ENCODE measurements at regions not wholly inside any gene's neighbourhood (a gene's known extent, or its start where the extent isn't known, plus 50 kb on each side); places are given as distances from the start of the nearest gene placed in this dataset.

DNA sequence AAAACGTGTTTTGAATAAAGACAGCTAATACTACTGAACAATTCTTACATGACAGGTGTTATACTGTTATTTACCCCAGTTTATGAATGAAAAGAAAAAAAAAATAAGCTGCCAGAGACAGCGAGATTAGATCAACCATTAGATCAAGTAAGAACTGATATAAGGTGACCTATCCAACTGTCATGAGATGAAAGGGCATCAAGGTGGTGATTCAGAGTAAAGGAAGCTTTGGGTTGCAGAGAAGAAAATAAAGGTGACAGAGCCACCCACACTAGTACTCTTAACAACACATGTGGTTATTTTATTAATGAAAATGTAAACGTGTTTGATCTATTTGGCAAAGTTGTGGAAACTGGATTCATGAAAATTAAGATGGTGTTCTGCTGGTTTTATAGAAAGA lies 435.2 kb downstream of the GABRG2 start:
- WGBS (ENCODE audit: insufficient coverage): 100% methylated on average over 1 of the region's 3 CpGs
- no peaks in the 10 kb centered on the region for H3K36me3 Mint-ChIP-seq

DNA sequence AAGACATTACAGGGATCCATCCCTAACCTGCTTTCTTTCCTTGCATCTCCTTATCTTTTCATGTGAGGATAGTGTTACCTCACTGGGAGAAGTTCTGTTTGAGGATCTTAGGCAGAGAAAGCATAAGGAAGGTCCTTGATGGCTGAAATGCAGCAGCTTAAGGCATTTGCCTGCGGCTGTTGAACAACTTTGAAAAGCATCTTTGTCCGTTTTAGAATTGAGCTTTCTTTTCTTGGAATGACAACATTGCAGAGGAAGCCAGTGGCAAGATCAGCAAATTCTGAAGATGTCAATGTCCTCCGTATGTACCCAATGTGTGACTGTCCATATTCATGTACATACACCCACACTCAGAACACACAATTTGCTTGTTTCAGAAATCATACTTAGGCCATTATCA lies 436.2 kb downstream of the GABRG2 start:
- Mint-ChIP-seq H3K4me3 (no peak overlapping the region), H3K27me3 (ENCODE audit: low read depth in 2 of 2) (no peaks in the 10 kb centered on the region), H3K9me3 (no peaks in the 10 kb centered on the region), H3K36me3 (no peaks in the 10 kb centered on the region), H3K27ac (no peak overlapping the region), H3K4me1 (no peaks in the 10 kb centered on the region)
- H3K27ac ChIP-seq (ENCODE audit: low read length): no peak overlapping the region
- no peaks in the 10 kb centered on the region for H3K4me1 ChIP-seq (ENCODE audit: control insufficient read depth, insufficient read depth, low read length)
- H3K4me3 ChIP-seq (ENCODE audit: low read length): no peak overlapping the region
- DNase-seq (no peak), ATAC-seq (no peak)
- intact Hi-C loops (cut with micrococcal nuclease): no loop called here
- WGBS (ENCODE audit: insufficient coverage): 96% methylated on average over 3 of the region's 3 CpGs
- H3K36me3 ChIP-seq (ENCODE audit: control insufficient read depth, insufficient read depth, low read length): no peaks in the 10 kb centered on the region
- H3K9me3 ChIP-seq (ENCODE audit: control insufficient read depth, insufficient read depth, low read length): no peaks in the 10 kb centered on the region
- TF ChIP-seq, protein P1, sequence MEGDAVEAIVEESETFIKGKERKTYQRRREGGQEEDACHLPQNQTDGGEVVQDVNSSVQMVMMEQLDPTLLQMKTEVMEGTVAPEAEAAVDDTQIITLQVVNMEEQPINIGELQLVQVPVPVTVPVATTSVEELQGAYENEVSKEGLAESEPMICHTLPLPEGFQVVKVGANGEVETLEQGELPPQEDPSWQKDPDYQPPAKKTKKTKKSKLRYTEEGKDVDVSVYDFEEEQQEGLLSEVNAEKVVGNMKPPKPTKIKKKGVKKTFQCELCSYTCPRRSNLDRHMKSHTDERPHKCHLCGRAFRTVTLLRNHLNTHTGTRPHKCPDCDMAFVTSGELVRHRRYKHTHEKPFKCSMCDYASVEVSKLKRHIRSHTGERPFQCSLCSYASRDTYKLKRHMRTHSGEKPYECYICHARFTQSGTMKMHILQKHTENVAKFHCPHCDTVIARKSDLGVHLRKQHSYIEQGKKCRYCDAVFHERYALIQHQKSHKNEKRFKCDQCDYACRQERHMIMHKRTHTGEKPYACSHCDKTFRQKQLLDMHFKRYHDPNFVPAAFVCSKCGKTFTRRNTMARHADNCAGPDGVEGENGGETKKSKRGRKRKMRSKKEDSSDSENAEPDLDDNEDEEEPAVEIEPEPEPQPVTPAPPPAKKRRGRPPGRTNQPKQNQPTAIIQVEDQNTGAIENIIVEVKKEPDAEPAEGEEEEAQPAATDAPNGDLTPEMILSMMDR (IDR thresholded peaks at IDR 0.05): no peak
- H3K27me3 ChIP-seq (ENCODE audit: control insufficient read depth, insufficient read depth, low read length): no peaks in the 10 kb centered on the region

More for the DNA sequence above, 435.2 kb downstream of the GABRG2 start:
- Histone ChIP-seq H3K36me3 (ENCODE audit: control insufficient read depth, insufficient read depth, low read length) (no peaks in the 10 kb centered on the region), H3K4me3 (ENCODE audit: low read length) (no peak overlapping the region), H3K27ac (ENCODE audit: low read length) (no peak overlapping the region), H3K9me3 (ENCODE audit: control insufficient read depth, insufficient read depth, low read length) (no peaks in the 10 kb centered on the region), H3K27me3 (ENCODE audit: control insufficient read depth, insufficient read depth, low read length) (no peaks in the 10 kb centered on the region), H3K4me1 (ENCODE audit: control insufficient read depth, insufficient read depth, low read length) (no peaks in the 10 kb centered on the region)
- TF ChIP-seq, protein P1 (IDR thresholded peaks at IDR 0.05): no peak
- H3K4me3 Mint-ChIP-seq: no peak overlapping the region
- no peak for ATAC-seq
- no peaks in the 10 kb centered on the region for H3K4me1 Mint-ChIP-seq
- no peaks in the 10 kb centered on the region for H3K27me3 Mint-ChIP-seq (ENCODE audit: low read depth in 2 of 2)
- no peak overlapping the region for H3K27ac Mint-ChIP-seq
- intact Hi-C loops (cut with micrococcal nuclease): no loop called here
- no peak for DNase-seq
- no peaks in the 10 kb centered on the region for H3K9me3 Mint-ChIP-seq

DNA sequence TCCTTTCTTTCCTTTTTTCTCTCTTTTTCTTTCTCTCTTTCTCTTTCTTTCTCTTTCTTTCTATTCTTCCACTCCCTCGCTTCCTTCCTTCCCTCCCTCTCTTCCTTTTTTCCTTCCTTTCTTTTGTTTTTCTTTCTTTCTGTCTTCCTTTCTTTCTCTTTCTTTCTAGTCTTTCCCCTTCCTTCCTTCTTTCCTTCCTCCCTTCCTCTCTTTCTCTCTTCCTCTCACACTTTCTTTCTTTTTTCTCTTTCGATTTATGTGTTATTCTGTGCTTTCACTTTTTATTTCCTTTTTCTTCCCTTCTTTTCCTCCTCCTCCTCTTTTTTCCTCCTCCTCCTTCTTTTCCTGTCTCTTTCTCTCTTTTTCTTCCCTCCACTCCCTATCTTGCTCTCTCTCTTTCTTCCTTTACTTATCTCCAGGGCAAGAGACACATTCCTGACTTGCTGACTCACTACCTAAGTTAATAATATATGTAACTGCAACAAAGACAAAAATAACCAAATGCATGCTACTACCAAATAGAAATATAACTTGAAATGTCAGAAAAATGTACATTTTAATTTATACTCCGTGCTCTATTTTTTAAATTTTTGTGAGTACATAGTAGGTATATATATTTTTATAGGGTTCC lies 445.5 kb downstream of the GABRG2 start:
- H3K9me3 ChIP-seq (ENCODE audit: control insufficient read depth, insufficient read depth, low read length): no peaks in the 10 kb centered on the region
- no peaks in the 10 kb centered on the region for H3K27me3 ChIP-seq (ENCODE audit: control insufficient read depth, insufficient read depth, low read length)
- H3K4me3 Mint-ChIP-seq: no peak overlapping the region
- H3K27me3 Mint-ChIP-seq (ENCODE audit: low read depth in 2 of 2): no peaks in the 10 kb centered on the region
- intact Hi-C loops (cut with micrococcal nuclease): no loop called here
- TF ChIP-seq, protein P1 (IDR thresholded peaks at IDR 0.05): no peak
- no peaks in the 10 kb centered on the region for H3K36me3 Mint-ChIP-seq
- ATAC-seq (no peak), DNase-seq (no peak)
- H3K36me3 ChIP-seq (ENCODE audit: control insufficient read depth, insufficient read depth, low read length): no peaks in the 10 kb centered on the region
- H3K9me3 Mint-ChIP-seq: peaks cover 8 to 10% of the 10 kb centered on the region in 2 donors
- H3K4me3 ChIP-seq (ENCODE audit: low read length): no peak overlapping the region
- H3K4me1 Mint-ChIP-seq: no peaks in the 10 kb centered on the region
- no peak overlapping the region for H3K27ac ChIP-seq (ENCODE audit: low read length)
- H3K4me1 ChIP-seq (ENCODE audit: control insufficient read depth, insufficient read depth, low read length): no peaks in the 10 kb centered on the region
- no peak overlapping the region for H3K27ac Mint-ChIP-seq
- WGBS (ENCODE audit: insufficient coverage): 89% methylated on average over 2 of the region's 3 CpGs

DNA sequence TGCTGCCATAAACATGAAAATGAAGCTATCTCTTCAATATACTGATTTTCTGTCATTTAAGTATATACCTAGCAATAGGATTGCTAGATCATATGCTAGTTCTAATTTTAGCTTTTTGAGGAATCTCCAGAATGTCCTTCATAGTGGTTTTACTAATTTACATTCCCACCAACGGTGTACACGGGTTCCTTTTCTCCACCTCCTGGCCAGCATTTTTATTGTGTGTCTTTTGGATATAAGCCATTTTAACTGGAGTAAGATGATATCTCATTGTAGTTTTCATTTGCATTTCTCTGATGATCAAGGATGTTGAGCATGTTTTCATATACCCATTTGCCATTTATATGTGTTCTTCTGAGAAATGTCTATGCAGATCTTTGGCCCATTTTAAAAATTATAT lies 446.5 kb downstream of the GABRG2 start:
- Histone ChIP-seq H3K4me3 (ENCODE audit: low read length) (no peak overlapping the region), H3K9me3 (ENCODE audit: control insufficient read depth, insufficient read depth, low read length) (no peaks in the 10 kb centered on the region), H3K4me1 (ENCODE audit: control insufficient read depth, insufficient read depth, low read length) (no peaks in the 10 kb centered on the region), H3K36me3 (ENCODE audit: control insufficient read depth, insufficient read depth, low read length) (no peaks in the 10 kb centered on the region), H3K27me3 (ENCODE audit: control insufficient read depth, insufficient read depth, low read length) (no peaks in the 10 kb centered on the region), H3K27ac (ENCODE audit: low read length) (no peak overlapping the region)
- H3K4me1 Mint-ChIP-seq: no peaks in the 10 kb centered on the region
- H3K27me3 Mint-ChIP-seq (ENCODE audit: low read depth in 2 of 2): no peaks in the 10 kb centered on the region
- DNase-seq (no peak), ATAC-seq (no peak)
- no CpG with 5 or more reads among the region's 2 CpGs for WGBS (ENCODE audit: insufficient coverage)
- peaks cover 13 to 14% of the 10 kb centered on the region in 2 donors for H3K9me3 Mint-ChIP-seq
- intact Hi-C loops (cut with micrococcal nuclease): no loop called here
- TF ChIP-seq, protein P1 (IDR thresholded peaks at IDR 0.05): no peak
- H3K4me3 Mint-ChIP-seq: no peak overlapping the region
- no peak overlapping the region for H3K27ac Mint-ChIP-seq
- peaks cover 6% of the 10 kb centered on the region for H3K36me3 Mint-ChIP-seq

Measured in natural killer cell (primary cell).